Mucosa of gallbladder (tissue), 1 donor: ENCODE measurements at regions not wholly inside any gene's neighbourhood (a gene's known extent, or its start where the extent isn't known, plus 50 kb on each side); places are given as distances from the start of the nearest gene placed in this dataset.

Experiments used
- DNase-seq: peaks from one replicate; pipeline ENCODE4 v3.0.0-alpha.2; 2020; ENCODE audit warnings: low spot score
- donor health status: DM: no; HTN: no; CAD: no.

- no peak for DNase-seq
Measured at GRCh38 chr3:79878708-79879107, 110.9 kb upstream of the ROBO1 start.

DNA sequence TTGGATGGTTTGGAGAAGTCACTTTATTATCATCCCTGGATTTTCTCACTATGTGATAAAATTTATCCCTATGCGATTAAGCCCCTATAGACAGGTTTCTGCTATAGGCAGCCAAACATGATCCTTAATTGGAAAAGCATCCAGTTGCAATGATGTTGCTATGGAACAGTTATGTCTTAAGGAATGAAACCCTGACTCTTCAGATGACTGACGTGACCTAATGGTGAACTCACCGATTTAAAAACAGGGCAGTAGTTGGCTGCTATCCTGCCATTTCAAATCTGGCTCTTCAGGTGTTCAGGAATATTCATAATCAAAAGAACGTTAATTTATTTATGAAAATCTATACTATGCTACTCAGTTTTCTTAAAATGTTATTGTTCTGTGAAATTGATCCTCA is 106.8 kb upstream of the ROBO1 start:
- no peak for DNase-seq

DNA sequence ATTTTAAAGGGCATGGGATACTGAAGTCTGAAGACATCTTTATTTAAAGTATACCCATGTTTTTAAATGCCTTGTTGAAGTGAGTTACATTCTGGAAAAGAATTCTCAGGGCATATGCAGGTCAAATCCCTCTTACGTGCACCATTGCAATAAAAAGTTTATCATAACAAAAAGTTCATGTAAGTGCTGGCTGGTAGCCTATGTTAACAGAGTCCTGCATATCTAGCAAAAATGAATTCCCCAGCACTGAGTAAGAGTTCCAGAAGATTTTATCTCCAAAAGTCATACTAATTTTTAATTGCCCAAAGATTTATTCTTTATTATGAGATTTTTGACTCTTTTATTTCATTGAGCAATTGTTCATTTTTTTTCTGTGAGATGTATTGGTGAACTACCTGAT is 104.7 kb upstream of the ROBO1 start:
- DNase-seq: no peak

- DNase-seq: no peak
Measured at GRCh38 chr3:79871656-79872055, 103.9 kb upstream of the ROBO1 start.

DNA sequence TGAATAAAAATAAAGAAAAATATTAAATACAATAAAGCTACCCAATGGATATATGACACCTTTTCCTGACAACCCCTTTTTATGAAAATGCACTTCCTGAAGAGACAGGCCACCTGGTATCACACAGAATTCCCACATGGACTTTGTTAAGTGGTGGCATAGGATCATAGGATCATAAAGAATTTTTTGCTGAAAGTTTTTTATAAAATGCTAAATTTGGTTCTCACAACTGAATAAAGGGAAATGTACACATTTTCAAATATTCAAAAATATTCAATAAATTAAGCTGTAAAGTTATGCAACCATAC is 102.5 kb upstream of the ROBO1 start:
- DNase-seq: no peak

DNA sequence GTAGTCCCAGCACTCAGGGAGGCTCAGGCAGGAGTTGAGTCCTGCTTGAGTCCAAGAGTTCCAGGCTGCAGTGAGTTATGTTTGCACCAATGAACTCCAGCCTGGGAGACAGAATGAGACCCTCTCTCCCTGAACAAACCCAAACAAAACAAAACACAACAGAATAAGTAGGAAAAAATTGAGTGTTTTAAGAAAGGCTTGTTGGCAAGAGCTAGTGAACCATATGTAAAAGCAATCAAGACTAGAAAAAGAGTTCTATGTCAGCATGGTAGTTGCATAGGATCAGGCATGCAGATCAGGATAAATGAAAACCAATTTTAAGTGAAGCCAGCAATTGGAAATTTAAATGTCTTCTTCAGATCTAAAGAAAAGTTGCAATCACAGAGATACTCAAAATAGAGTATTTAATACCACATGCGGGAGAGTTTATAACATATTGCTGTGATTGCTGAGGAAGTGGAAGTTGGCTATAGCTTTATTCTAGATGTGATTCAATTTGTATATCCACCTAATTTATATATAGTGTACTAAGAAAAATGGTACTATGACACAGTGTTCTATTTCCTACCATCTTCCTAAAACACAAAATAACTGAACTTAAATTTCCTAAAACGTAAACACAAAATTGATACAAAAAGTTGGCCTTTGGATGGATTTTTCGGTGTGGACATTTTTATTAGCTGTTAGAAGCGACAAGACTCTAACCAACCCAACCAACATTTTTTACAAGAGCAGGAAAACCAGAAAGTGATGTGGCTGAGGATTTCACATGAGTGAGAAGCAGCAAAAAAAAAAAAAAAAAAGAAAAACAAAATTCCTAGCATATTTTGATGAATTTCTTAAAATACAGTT is 101.9 kb upstream of the ROBO1 start:
- no peak for DNase-seq

DNA sequence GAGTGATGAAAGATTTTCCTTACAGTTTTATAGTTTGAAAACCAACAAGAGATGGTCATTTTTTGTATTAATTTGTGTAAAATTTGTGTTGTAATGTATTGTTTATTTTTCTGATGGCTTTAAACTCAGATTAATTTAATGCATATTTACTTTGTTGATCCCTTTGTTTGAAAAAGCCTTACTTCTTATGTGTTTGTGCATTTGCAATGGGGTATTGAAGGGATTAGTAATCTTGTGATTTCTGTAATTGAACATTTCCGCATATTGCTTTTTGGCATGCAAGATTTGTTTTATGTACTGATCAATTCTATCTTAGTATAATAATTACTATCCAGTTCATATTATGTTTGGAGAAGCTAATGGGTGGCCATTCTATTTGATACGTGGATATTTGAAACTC is 98.4 kb upstream of the ROBO1 start:
- no peak for DNase-seq

DNA sequence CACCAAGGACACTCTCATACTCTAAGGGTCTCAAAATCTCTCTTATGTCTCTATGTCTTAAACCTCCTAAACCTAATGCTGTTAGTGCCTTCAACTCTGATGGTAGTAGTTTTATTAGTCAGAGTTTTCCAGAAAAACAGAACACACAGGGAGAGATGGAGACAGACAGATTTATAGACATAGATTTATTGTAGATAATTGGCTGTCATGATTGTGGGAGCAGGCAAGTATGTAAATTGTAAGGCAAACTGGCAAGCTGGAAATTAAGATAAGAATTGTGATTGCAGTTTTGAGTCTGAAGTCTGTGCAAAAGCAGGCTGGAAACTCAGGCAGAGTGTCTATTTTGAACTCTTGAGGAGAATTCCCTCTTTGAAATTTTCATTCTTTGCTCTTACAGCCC is 96.3 kb upstream of the ROBO1 start:
- no peak for DNase-seq

DNA sequence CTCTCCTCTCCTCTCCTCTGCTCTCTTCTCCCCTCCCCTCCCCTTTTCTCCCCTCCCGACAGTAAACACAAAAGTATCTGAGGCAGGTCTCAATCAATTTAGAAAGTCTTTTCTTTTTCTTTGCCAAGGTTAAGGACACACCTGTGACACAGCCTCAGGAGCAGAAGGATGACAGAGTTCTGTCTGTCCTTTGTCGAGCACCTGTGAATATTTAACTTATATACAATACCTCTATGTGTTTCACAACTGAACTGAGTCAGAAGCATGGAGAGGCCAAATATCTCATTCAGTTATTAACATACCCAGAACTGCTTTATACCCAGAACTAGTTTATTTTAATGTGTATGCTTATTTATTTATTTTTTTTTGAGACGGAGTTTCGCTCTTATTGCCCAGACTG is 81.1 kb upstream of the ROBO1 start:
- peak; percentile 38 for DNase-seq

DNA sequence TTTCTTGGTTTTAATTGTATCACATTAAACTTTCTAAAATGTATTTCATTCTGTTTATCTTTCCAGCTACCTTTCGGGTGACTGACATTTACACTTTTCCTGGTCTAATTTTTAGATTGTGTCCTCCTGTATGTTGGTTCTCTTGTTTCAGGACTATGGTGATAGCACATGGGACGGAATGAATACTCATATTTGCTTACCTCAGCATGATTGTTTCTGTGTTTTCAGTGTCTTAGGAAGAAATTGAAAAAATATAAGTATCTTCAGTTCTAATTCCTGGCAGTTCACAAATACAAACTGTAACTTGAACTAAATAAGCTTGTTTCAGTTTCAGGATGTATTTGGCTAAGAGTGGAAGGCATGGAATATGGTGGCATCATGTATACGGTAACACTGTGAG is 80.1 kb upstream of the ROBO1 start:
- no peak for DNase-seq

DNA sequence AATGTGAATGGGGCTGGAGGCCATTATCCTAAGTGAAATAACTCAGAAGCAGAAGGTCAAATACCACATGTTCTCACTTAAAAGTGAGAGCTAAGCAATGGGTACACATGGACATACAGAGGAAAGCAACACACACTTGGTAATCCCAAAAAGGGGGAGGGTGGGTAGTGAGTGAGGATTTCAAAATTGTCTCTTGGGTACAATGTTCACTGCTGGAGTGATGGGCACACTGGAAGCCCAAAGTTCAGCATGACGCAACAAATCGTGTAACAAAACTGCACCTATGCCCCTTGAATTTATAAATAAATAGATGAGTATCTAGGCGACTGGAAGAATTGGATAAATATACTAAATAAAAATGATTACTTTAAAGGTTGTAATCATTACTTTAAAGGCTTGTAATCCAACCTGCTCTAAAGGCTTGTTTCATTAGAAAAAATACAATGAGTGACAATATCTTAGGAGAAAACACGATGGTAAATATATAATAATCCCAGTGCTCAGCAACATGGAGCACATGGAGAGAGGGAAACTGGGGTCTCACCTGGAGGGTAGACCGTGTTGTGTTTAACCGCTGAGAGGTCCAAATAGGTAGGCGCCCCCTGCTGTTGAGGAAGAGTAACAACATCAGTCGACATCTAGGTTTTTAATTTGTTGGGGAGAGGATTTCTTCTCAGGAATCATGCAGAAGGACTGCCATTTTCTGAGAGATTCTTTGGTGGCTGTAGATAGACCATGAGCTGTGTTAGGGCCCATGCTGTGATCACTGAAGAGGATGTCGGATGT is 78.5 kb upstream of the ROBO1 start:
- DNase-seq: no peak

- DNase-seq: no peak
Measured at GRCh38 chr3:79845546-79845945, 77.7 kb upstream of the ROBO1 start.

GRCh38 chr3:79844176-79844575 is 76.4 kb upstream of the ROBO1 start:
- DNase-seq: no peak

DNA sequence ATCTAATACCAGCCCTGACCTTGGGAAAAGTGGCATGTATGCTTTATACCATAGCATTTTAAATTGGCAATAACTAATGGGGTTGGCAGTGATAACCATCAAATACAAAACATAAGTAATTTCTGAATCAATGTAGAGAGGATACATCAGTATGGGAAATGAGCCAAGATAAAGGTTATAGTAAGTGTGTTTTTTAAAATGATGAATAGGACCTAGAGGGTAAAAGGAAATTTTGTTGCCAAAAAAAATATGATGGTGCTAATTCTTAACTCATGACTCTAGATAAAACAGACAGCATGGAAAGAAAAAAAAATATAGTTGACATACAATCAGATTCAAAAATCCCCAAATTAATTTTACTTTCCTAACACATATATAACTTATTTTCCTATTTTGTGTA is 75.4 kb upstream of the ROBO1 start:
- DNase-seq: no peak

- no peak for DNase-seq
Measured at GRCh38 chr3:79835701-79836100, 67.9 kb upstream of the ROBO1 start.

- DNase-seq: no peak
Measured at GRCh38 chr3:79824166-79824565, 56.4 kb upstream of the ROBO1 start.

DNA sequence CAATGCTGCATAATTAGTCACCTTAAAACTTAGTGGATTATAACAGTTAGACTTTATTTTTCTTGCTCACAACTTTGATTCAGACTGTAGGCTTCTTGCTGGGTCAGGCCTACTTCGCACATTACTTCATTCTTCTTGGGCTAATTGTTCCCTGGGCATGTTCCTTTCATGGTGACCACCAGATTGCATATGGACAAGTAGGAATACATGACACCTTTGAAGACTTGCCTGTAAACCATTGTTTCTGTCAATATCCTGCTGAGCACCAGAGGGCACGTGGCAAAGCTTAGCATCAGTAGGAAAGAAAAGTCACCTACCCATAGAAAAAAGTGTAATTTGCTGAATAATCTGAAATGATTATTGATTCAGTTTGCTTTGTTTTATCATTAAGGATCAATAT is 54.3 kb upstream of the ROBO1 start:
- no peak for DNase-seq

- no peak for DNase-seq
Measured at GRCh38 chr3:79820089-79820488, 52.3 kb upstream of the ROBO1 start.

- no peak for DNase-seq
Measured at GRCh38 chr3:79818015-79818414, 50.2 kb upstream of the ROBO1 start.
